HepG2 (cell line): ENCODE measurements at regions not wholly inside any gene's neighbourhood (a gene's known extent, or its start where the extent isn't known, plus 50 kb on each side); places are given as distances from the start of the nearest gene placed in this dataset.

Experiments
- ATAC-seq: fragments of 200-7000 bp; cut with Tn5 transposase; 3 replicates; pipeline ENCODE4 v1.9.1; 2020; ENCODE audit warnings: mild to moderate bottlenecking, moderate library complexity
- BruUV-seq: library from RNA; stranded (reverse); fragments of 400-500 nt; replicated peaks from 2 replicates; lab custom pipeline; 2021; lab: Mats Ljungman, UMichigan
- CTCF ChIA-PET: fragments of 300-600 bp; formaldehyde crosslinking; extraction: SDS; loops from one replicate; lab custom pipeline; 2021; ENCODE audit warnings: low total read pairs, inconsistent platforms, low intra/inter-chr PET ratio; lab: Yijun Ruan, JAX
- POLR2A ChIA-PET: fragments of 350-600 bp; sonication (Branson Sonifier 250); formaldehyde crosslinking; loops from one replicate; lab custom pipeline; 2020; ENCODE audit warnings: antibody characterized with exemption, inconsistent platforms; lab: Yijun Ruan, JAX
- DNase-seq: peaks from one replicate; pipeline ENCODE4 v3.0.0-alpha.2; 2015; ENCODE audit warnings: low spot score
- FAIRE-seq: peaks from 3 replicates; lab custom pipeline; 2011; peaks lifted over from hg19 to GRCh38; lab: Jason Lieb, UNC
- H2AFZ ChIP-seq: one replicate; pipeline ENCODE4 v1.6.1; 2011; ENCODE audit warnings: low read length, inconsistent platforms
- H3K27ac ChIP-seq: fragments of 300-600 bp; 3 replicates; pipeline ENCODE4 v1.8.0; 2011; ENCODE audit warnings: mixed run types, mild to moderate bottlenecking, mixed read lengths, low read length, inconsistent platforms; ENCODE audit not compliant: insufficient read depth; ENCODE audit errors: extremely low read length
- H3K27me3 ChIP-seq, 2 experiments: fragments of 200-600 bp in 1 of 2; 2 replicates in 1 of 2; 3 replicates in 1 of 2; pipeline versions ENCODE4 v1.6.0 to v1.8.0; 2011; ENCODE audit warnings: low read length in 2 of 2, mild to moderate bottlenecking in 2 of 2, moderate library complexity in 2 of 2, inconsistent platforms in 1 of 2; ENCODE audit not compliant: insufficient read depth in 2 of 2, control insufficient read depth in 1 of 2
- H3K36me3 ChIP-seq, 2 experiments: fragments of 200-600 bp in 1 of 2; replicated peaks in 1 of 2; 2 replicates in 1 of 2; 3 replicates in 1 of 2; pipeline versions ENCODE4 v1.5.1 to v1.8.0; 2011; ENCODE audit warnings: low read length in 2 of 2, inconsistent platforms in 1 of 2; ENCODE audit not compliant: insufficient read depth in 2 of 2, control insufficient read depth in 1 of 2
- H3K4me1 ChIP-seq: 2 replicates; pipeline ENCODE4 v1.5.1; 2012; ENCODE audit warnings: low read length, inconsistent platforms; ENCODE audit not compliant: insufficient read depth
- H3K4me2 ChIP-seq: 2 replicates; pipeline ENCODE4 v1.6.0; 2011; ENCODE audit warnings: low read depth, low read length, inconsistent platforms
- H3K4me3 ChIP-seq, 3 experiments: fragments of 200-600 bp in 1 of 3; sonication (generic), shearing (Covaris generic) in 1 of 3; replicated peaks in 1 of 3; 2 replicates each; pipeline ENCODE4 v1.5.1; 2011 to 2016; ENCODE audit warnings: low read length in 3 of 3, inconsistent platforms in 2 of 3, low read depth in 2 of 3, mild to moderate bottlenecking in 2 of 3, control low read depth in 1 of 3, mixed read lengths in 1 of 3; ENCODE audit not compliant: insufficient read depth in 1 of 3
- H3K79me2 ChIP-seq: one replicate; pipeline ENCODE4 v1.6.1; 2011; ENCODE audit warnings: low read length, inconsistent platforms; ENCODE audit not compliant: insufficient read depth
- H3K9ac ChIP-seq: 2 replicates; pipeline ENCODE4 v1.6.0; 2011; ENCODE audit warnings: mild to moderate bottlenecking, low read depth, low read length, inconsistent platforms; ENCODE audit not compliant: insufficient read depth
- H3K9me3 ChIP-seq: 2 replicates; pipeline ENCODE4 v1.5.1; 2012; ENCODE audit warnings: mild to moderate bottlenecking, low read length
- H4K20me1 ChIP-seq: 2 replicates; pipeline ENCODE4 v1.6.0; 2011; ENCODE audit warnings: inconsistent platforms, mild to moderate bottlenecking, low read length, moderate library complexity; ENCODE audit not compliant: insufficient read depth
- GFI1 ChIP-seq: sonication (generic); formaldehyde crosslinking; IDR thresholded peaks from 2 replicates; pipeline ENCODE4 v1.5.0; 2020; ENCODE audit warnings: missing genetic modification reagents, mild to moderate bottlenecking, borderline replicate concordance
- HDAC1 ChIP-seq: sonication (generic); formaldehyde crosslinking; IDR thresholded peaks from 2 replicates; pipeline ENCODE4 v1.5.1; 2020; ENCODE audit warnings: mild to moderate bottlenecking, missing genetic modification reagents
- HINFP ChIP-seq: sonication (generic); formaldehyde crosslinking; IDR thresholded peaks from 2 replicates; pipeline ENCODE4 v1.4.0; 2020; ENCODE audit warnings: low read depth, mild to moderate bottlenecking, missing genetic modification reagents
- HNF4G ChIP-seq, 2 experiments: sonication (generic) in 1 of 2; formaldehyde crosslinking in 1 of 2; IDR thresholded peaks; 2 replicates each; pipeline versions ENCODE4 v1.4.0 to v1.6.1; 2011 to 2020; ENCODE audit warnings: borderline replicate concordance in 2 of 2, low read depth in 2 of 2, mild to moderate bottlenecking in 2 of 2, low read length in 1 of 2, missing genetic modification reagents in 1 of 2, moderate library complexity in 1 of 2
- IKZF1 ChIP-seq: fragments of 450-650 bp; IDR thresholded peaks from 2 replicates; pipeline ENCODE4 v1.7.1; 2016
- KAT2B ChIP-seq: fragments of 150-350 bp; IDR thresholded peaks from 2 replicates; pipeline ENCODE4 v1.6.1; 2014; ENCODE audit warnings: low read depth, low read length, borderline replicate concordance
- MYC ChIP-seq: sonication (generic); formaldehyde crosslinking; IDR thresholded peaks from 2 replicates; pipeline ENCODE4 v1.9.0; 2021; ENCODE audit warnings: missing genetic modification reagents, borderline replicate concordance
- NFRKB ChIP-seq: fragments of 450-650 bp; IDR thresholded peaks from 2 replicates; pipeline ENCODE4 v1.6.1; 2017
- RFX1 ChIP-seq: fragments of 450-650 bp; IDR thresholded peaks from 2 replicates; pipeline ENCODE4 v1.6.1; 2017
- TGIF2 ChIP-seq: IDR thresholded peaks from 2 replicates; pipeline ENCODE4 v1.6.1; 2016; ENCODE audit warnings: control low read depth, missing compliant biosample characterization
- TOE1 ChIP-seq: sonication (generic); formaldehyde crosslinking; IDR thresholded peaks from 2 replicates; pipeline ENCODE4 v1.4.0; 2020; ENCODE audit warnings: mild to moderate bottlenecking, missing genetic modification reagents
- ZMYM3 ChIP-seq: sonication (generic); formaldehyde crosslinking; IDR thresholded peaks from 2 replicates; pipeline ENCODE4 v1.5.1; 2020; ENCODE audit warnings: mild to moderate bottlenecking, missing genetic modification reagents
- ZNF589 ChIP-seq: sonication (generic); formaldehyde crosslinking; conservative IDR thresholded peaks from 2 replicates; pipeline ENCODE4 v1.8.0; 2022; ENCODE audit warnings: mild to moderate bottlenecking, moderate library complexity, missing genetic modification reagents
- ZNF615 ChIP-seq: sonication (generic); formaldehyde crosslinking; IDR thresholded peaks from 2 replicates; pipeline ENCODE4 v1.5.0; 2020; ENCODE audit warnings: mild to moderate bottlenecking, missing genetic modification reagents, borderline replicate concordance
- ZNF768 ChIP-seq: sonication (generic); formaldehyde crosslinking; IDR thresholded peaks from 2 replicates; pipeline ENCODE4 v1.4.0; 2020; ENCODE audit warnings: missing genetic modification reagents
- ZNF839 ChIP-seq: sonication (generic); formaldehyde crosslinking; IDR thresholded peaks from 2 replicates; pipeline ENCODE4 v1.4.0; 2020; ENCODE audit warnings: missing genetic modification reagents, mild to moderate bottlenecking, borderline replicate concordance
- ZSCAN12 ChIP-seq: sonication (generic); formaldehyde crosslinking; IDR thresholded peaks from 2 replicates; pipeline ENCODE4 v1.9.0; 2021; ENCODE audit warnings: mild to moderate bottlenecking, missing genetic modification reagents
- WGBS: methylation state at CpG from one replicate; pipeline ENCODE4 v1.1.6; 2017; ENCODE audit warnings: low lambda C conversion rate; 5-methylcytosine and 5-hydroxymethylcytosine counted together
- in situ Hi-C: cut with HindIII; loops from 2 replicates; pipeline ENCODE4 v1.10.0; 2017; ENCODE audit warnings: low pct_unique_long_range_greater_than_20kb; ENCODE audit not compliant: extremely low pct_ligation_motif_present
- intact Hi-C: fragments of 100-400 bp; cut with micrococcal nuclease; formaldehyde crosslinking; loops from one replicate; pipeline ENCODE4 v1.10.0; 2022; ENCODE audit not compliant: unreplicated experiment
- TF ChIP-seq, protein P1 (sequence below): IDR thresholded peaks from 2 replicates; pipeline ENCODE4 v1.6.1; 2016; ENCODE audit warnings: mild to moderate bottlenecking
- TF ChIP-seq, protein P2 (sequence below): sonication (generic); formaldehyde crosslinking; IDR thresholded peaks from 2 replicates; pipeline ENCODE4 v1.5.0; 2020; ENCODE audit warnings: missing genetic modification reagents

DNA sequence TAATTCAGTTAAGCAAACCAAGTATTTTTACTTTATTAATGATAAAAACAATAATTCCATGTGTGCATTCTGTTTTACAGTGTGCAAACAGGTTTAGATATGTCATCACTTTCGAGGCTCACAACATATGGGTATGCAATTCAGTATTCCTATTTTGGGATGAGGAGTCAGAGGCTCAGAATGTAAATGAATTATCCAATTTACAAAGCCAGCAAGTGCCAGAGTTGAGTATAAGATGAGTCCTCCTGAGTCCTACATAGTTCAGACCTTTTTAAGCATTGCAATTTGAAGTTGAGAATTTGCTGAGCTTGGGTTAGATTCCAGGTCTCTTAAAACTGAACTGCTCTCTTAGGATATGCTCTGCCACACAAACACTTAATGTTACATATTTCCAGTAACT lies 424.2 kb upstream of the ROBO2 start:
- no peak for ATAC-seq
- Histone ChIP-seq H4K20me1 (no peaks in the 10 kb centered on the region), H3K27me3 (no peaks in the 10 kb centered on the region), H3K27ac (no peak overlapping the region), H3K9me3 (no peaks in the 10 kb centered on the region), H3K9ac (no peak overlapping the region), H3K4me2 (no peak overlapping the region), H3K36me3 (no peaks in the 10 kb centered on the region), H3K79me2 (no peaks in the 10 kb centered on the region), H3K4me3 (no peak overlapping the region), H2AFZ (no peak overlapping the region), H3K4me1 (no peaks in the 10 kb centered on the region)
- in situ Hi-C loops (no loop called here), intact Hi-C loops (no loop called here)
- BruUV-seq = no TSS peak
- no peak for DNase-seq
- no peak for TF ChIP-seq KAT2B
- no peak for TF ChIP-seq HNF4G (IDR thresholded peaks at IDR 0.05; ENCODE audit: borderline replicate concordance, low read depth, low read length)
- TF ChIP-seq HNF4G (CRISPR knock-in tag; IDR thresholded peaks at IDR 0.05; ENCODE audit: borderline replicate concordance, low read depth) = no peak
- TF ChIP-seq, protein P1, sequence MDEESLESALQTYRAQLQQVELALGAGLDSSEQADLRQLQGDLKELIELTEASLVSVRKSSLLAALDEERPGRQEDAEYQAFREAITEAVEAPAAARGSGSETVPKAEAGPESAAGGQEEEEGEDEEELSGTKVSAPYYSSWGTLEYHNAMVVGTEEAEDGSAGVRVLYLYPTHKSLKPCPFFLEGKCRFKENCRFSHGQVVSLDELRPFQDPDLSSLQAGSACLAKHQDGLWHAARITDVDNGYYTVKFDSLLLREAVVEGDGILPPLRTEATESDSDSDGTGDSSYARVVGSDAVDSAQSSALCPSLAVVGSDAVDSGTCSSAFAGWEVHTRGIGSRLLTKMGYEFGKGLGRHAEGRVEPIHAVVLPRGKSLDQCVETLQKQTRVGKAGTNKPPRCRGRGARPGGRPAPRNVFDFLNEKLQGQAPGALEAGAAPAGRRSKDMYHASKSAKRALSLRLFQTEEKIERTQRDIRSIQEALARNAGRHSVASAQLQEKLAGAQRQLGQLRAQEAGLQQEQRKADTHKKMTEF (CRISPR knock-in tag) = no peak
- no peak for TF ChIP-seq IKZF1
- TF ChIP-seq HINFP (CRISPR knock-in tag) = no peak
- no peak for TF ChIP-seq ZMYM3
- TF ChIP-seq, protein P2, sequence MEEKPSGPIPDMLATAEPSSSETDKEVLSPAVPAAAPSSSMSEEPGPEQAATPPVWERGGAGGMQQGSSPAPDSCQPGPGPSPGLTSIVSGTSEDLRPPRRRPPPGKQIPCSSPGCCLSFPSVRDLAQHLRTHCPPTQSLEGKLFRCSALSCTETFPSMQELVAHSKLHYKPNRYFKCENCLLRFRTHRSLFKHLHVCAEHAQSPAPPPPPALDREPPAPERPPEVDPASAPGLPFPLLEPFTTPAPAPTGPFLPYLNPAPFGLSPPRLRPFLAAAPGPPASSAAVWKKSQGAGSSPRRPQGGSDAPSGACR (CRISPR knock-in tag) = no peak
- TF ChIP-seq MYC = no peak
- no peak for TF ChIP-seq NFRKB
- TF ChIP-seq TOE1 (CRISPR knock-in tag) = no peak
- no peak for TF ChIP-seq HDAC1 (CRISPR knock-in tag)
- no peak for TF ChIP-seq ZSCAN12 (CRISPR knock-in tag)
- no peak for TF ChIP-seq RFX1
- TF ChIP-seq ZNF589 = no peak
- TF ChIP-seq ZNF839 = no peak
- no peak for TF ChIP-seq ZNF768 (CRISPR knock-in tag)
- TF ChIP-seq ZNF615 (CRISPR knock-in tag) = no peak
- TF ChIP-seq TGIF2 (CRISPR knock-in tag) = no peak
- TF ChIP-seq GFI1 = no peak
- POLR2A ChIA-PET = no interaction called here
- CTCF ChIA-PET = no interaction called here
- no peak for FAIRE-seq
- WGBS = 0% methylated on average over 1 of the region's 1 CpG
